ENCODE measurements at regions not wholly inside any gene's neighbourhood (a gene's known extent, or its start where the extent isn't known, plus 50 kb on each side); places are given as distances from the start of the nearest gene placed in this dataset.

- intact Hi-C loops (cut with DNase I; ENCODE audit: low total_unique reads): no loop called here
- TF ChIP-seq POLR2A (IDR thresholded peaks at IDR 0.05) (no peak), CTCF (IDR thresholded peaks at IDR 0.05) (no peak)
- 81 to 85% methylated on average over 8 of the region's 8 CpGs for WGBS, 2 donors
Measured at GRCh38 chrX:117707948-117708743, 408.5 kb downstream of the KLHL13 start.

DNA sequence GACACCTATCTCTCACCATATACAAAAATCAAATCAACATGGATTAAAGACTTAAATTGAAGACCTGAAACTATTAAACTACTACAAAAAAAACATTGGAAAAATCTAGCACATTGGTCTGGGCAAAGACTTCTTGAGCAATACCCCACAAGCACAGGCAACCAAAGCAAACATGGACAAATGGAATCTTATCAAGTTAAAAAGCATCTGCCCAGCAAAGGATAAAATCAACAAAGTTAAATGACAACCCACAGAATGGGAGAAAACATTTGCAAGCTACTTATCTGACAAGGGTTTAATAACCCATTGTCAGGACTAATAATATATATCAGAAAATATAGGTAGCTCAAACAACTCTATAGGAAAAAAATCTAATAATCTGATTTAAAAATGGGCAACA is 415.6 kb downstream of the KLHL13 start:
- no peak for DNase-seq (ENCODE audit: low spot score in 2 of 2)
- no peak overlapping the region for H3K4me3 ChIP-seq (ENCODE audit: low read depth, poor library complexity, severe bottlenecking)
- intact Hi-C loops (cut with DNase I; ENCODE audit: low total_unique reads): no loop called here
- TF ChIP-seq CTCF (IDR thresholded peaks at IDR 0.05) (no peak), POLR2A (IDR thresholded peaks at IDR 0.05) (no peak)

More at GRCh38 chrX:117707948-117708743, 408.5 kb downstream of the KLHL13 start:
- no peak overlapping the region for H3K4me3 ChIP-seq (ENCODE audit: low read depth, poor library complexity, severe bottlenecking)
- no peak for DNase-seq (ENCODE audit: low spot score in 2 of 2)

DNA sequence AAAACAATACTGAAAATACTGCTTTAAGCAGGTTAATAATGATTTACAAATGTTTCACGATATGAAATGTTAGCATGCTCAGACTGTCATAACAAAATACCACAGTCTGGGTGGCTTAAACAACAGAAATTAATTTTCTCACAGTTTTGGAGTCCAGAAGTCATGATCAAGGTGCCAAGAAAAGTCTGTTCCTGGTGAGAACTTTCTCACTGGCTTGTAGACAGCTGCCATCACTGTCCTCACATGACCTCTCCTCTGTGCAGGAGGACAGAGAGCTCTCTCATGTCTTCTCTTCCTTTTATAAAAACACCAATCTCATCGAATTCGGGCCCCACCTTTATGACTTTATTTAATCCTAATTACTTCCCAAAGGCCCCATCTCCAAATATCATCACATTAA is 426.7 kb downstream of the KLHL13 start:
- no peak overlapping the region for H3K4me3 ChIP-seq (ENCODE audit: low read depth, poor library complexity, severe bottlenecking)
- no peak for DNase-seq (ENCODE audit: low spot score in 2 of 2)
- TF ChIP-seq CTCF (IDR thresholded peaks at IDR 0.05) (no peak), POLR2A (IDR thresholded peaks at IDR 0.05) (no peak)
- WGBS, 2 donors: 46 to 72% methylated on average over 3 of the region's 3 CpGs
- intact Hi-C loops (cut with DNase I; ENCODE audit: low total_unique reads): no loop called here

GRCh38 chrX:117680286-117680685 is 436.3 kb downstream of the KLHL13 start:
- no peak overlapping the region for H3K4me3 ChIP-seq (ENCODE audit: low read depth, poor library complexity, severe bottlenecking)
- WGBS, 2 donors: 56 to 64% methylated on average over 1 of the region's 1 CpG
- intact Hi-C loops (cut with DNase I; ENCODE audit: low total_unique reads): no loop called here
- TF ChIP-seq POLR2A (IDR thresholded peaks at IDR 0.05) (no peak), CTCF (IDR thresholded peaks at IDR 0.05) (no peak)
- no peak for DNase-seq (ENCODE audit: low spot score in 2 of 2)

- DNase-seq (ENCODE audit: low spot score in 2 of 2): no peak
- no peak overlapping the region for H3K4me3 ChIP-seq (ENCODE audit: low read depth, poor library complexity, severe bottlenecking)
- intact Hi-C loops (cut with DNase I; ENCODE audit: low total_unique reads): no loop called here
- TF ChIP-seq POLR2A (IDR thresholded peaks at IDR 0.05): no peak
- no peak for TF ChIP-seq CTCF (IDR thresholded peaks at IDR 0.05)
Measured at GRCh38 chrX:117653396-117653795, 463.2 kb downstream of the KLHL13 start.

DNA sequence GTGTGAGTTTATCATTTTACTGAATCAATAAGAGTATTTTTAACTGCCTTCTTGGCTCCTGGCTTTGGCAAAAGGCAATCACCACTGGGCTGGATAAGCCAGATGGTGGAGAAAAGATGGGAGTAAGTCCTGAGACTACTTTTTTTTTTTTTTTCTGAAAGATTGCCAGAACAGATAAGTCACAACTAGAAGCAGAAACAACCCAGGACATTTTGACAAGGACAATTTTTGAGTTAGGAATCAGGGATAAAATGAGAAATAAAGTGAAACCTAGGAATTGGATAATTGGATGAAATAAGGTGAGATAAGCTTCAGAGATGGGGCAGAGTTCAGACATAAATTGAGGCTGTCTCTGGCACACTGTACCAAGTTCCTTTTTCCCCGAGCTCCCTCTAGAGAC is 471.0 kb downstream of the KLHL13 start:
- DNase-seq (ENCODE audit: low spot score in 2 of 2): no peak
- TF ChIP-seq POLR2A (IDR thresholded peaks at IDR 0.05) (no peak), CTCF (IDR thresholded peaks at IDR 0.05) (no peak)
- H3K4me3 ChIP-seq (ENCODE audit: low read depth, poor library complexity, severe bottlenecking): no peak overlapping the region
- intact Hi-C loops (cut with DNase I; ENCODE audit: low total_unique reads): no loop called here
- WGBS, 2 donors: 52 to 64% methylated on average over 1 of the region's 1 CpG
